ENCODE measurements at regions not wholly inside any gene's neighbourhood (a gene's known extent, or its start where the extent isn't known, plus 50 kb on each side); places are given as distances from the start of the nearest gene placed in this dataset.

DNA sequence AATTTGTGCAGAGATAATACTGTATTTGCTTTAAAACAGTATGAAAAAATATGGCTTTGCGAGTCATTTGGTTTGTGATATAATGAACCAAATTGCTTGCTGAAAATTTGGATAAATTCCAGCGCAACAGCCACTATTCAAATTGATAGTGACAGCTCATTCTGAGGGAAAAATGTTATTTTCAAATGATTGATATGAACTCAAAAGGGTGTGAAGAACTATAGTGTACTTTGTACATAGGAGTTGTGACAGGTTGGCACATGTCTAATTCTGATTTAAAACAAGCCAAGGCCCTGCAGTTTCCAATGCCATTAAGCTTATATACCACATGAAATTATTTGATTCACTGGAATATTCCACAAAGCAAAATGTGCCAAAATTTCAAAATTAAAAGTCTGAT lies 1628.9 kb upstream of the AGA start:
- TF ChIP-seq, protein P1, sequence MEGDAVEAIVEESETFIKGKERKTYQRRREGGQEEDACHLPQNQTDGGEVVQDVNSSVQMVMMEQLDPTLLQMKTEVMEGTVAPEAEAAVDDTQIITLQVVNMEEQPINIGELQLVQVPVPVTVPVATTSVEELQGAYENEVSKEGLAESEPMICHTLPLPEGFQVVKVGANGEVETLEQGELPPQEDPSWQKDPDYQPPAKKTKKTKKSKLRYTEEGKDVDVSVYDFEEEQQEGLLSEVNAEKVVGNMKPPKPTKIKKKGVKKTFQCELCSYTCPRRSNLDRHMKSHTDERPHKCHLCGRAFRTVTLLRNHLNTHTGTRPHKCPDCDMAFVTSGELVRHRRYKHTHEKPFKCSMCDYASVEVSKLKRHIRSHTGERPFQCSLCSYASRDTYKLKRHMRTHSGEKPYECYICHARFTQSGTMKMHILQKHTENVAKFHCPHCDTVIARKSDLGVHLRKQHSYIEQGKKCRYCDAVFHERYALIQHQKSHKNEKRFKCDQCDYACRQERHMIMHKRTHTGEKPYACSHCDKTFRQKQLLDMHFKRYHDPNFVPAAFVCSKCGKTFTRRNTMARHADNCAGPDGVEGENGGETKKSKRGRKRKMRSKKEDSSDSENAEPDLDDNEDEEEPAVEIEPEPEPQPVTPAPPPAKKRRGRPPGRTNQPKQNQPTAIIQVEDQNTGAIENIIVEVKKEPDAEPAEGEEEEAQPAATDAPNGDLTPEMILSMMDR (IDR thresholded peaks at IDR 0.05): no peak
- TF ChIP-seq POLR2A (IDR thresholded peaks at IDR 0.05): no peak
